IMR-90 (cell line): ENCODE measurements at regions not wholly inside any gene's neighbourhood (a gene's known extent, or its start where the extent isn't known, plus 50 kb on each side); places are given as distances from the start of the nearest gene placed in this dataset.

Experiments used
- ATAC-seq: fragments of 200-7000 bp; cut with Tn5 transposase; 2 replicates; pipeline ENCODE4 v1.9.1; 2020; ENCODE audit warnings: low read depth, mild to moderate bottlenecking, moderate library complexity
- BruUV-seq: library from RNA; stranded (reverse); fragments of 400-500 nt; replicated peaks from 2 replicates; lab custom pipeline; 2021; lab: Mats Ljungman, UMichigan
- CTCF ChIA-PET: fragments of 300-600 bp; formaldehyde crosslinking; extraction: SDS; loops from one replicate; lab custom pipeline; 2021; ENCODE audit warnings: antibody characterized with exemption; lab: Yijun Ruan, JAX
- POLR2A ChIA-PET: fragments of 300-600 bp; sonication (Branson Sonifier 250); formaldehyde crosslinking; loops from one replicate; lab custom pipeline; 2022; ENCODE audit warnings: antibody characterized with exemption; ENCODE audit not compliant: unreplicated experiment; lab: Charles Lee
- DNase-seq: peaks from one replicate; pipeline ENCODE4 v3.0.0; 2013
- H2AFZ ChIP-seq: replicated peaks from 2 replicates; pipeline ENCODE3; 2013; ENCODE audit warnings: low read length, mild to moderate bottlenecking; ENCODE audit not compliant: poor library complexity
- H2AK5ac ChIP-seq: 2 replicates; pipeline ENCODE4 v1.6.1; 2013; ENCODE audit warnings: low read depth, low read length, inconsistent platforms
- H2AK9ac ChIP-seq: replicated peaks from 2 replicates; pipeline ENCODE3; 2013; ENCODE audit warnings: mild to moderate bottlenecking, low read depth, low read length, moderate library complexity; ENCODE audit not compliant: poor library complexity
- H2BK120ac ChIP-seq: 2 replicates; pipeline ENCODE4 v1.6.1; 2013; ENCODE audit warnings: low read depth, low read length, inconsistent platforms
- H2BK15ac ChIP-seq: 3 replicates; pipeline ENCODE4 v1.6.1; 2013; ENCODE audit warnings: low read depth, low read length, inconsistent platforms
- H2BK20ac ChIP-seq: 2 replicates; pipeline ENCODE4 v1.6.1; 2013; ENCODE audit warnings: low read depth, mild to moderate bottlenecking, inconsistent platforms, low read length, moderate library complexity
- H2BK5ac ChIP-seq: 2 replicates; pipeline ENCODE4 v1.6.1; 2013; ENCODE audit warnings: mild to moderate bottlenecking, low read depth, low read length, inconsistent platforms; ENCODE audit not compliant: poor library complexity, severe bottlenecking
- H3K14ac ChIP-seq: replicated peaks from 2 replicates; pipeline ENCODE4 v1.6.1; 2013; ENCODE audit warnings: low read depth, low read length, inconsistent platforms
- H3K18ac ChIP-seq: 2 replicates; pipeline ENCODE4 v1.6.1; 2013; ENCODE audit warnings: low read depth, low read length, control low read depth
- H3K23ac ChIP-seq: 2 replicates; pipeline ENCODE4 v1.6.1; 2013; ENCODE audit warnings: low read depth, low read length, inconsistent platforms
- H3K27ac ChIP-seq: 2 replicates; pipeline ENCODE4 v1.5.1; 2013; ENCODE audit warnings: mild to moderate bottlenecking, control low read depth, low read length; ENCODE audit not compliant: insufficient read depth
- H3K27me3 ChIP-seq: 2 replicates; pipeline ENCODE4 v1.6.1; 2013; ENCODE audit warnings: low read length; ENCODE audit not compliant: control insufficient read depth, insufficient read depth
- H3K36me3 ChIP-seq: 2 replicates; pipeline ENCODE4 v1.6.1; 2013; ENCODE audit warnings: low read length, mixed read lengths; ENCODE audit not compliant: control insufficient read depth, insufficient read depth
- H3K4ac ChIP-seq: 2 replicates; pipeline ENCODE4 v1.6.1; 2013; ENCODE audit warnings: low read depth, low read length, inconsistent platforms
- H3K4me1 ChIP-seq: 2 replicates; pipeline ENCODE4 v1.6.1; 2013; ENCODE audit warnings: low read length, mixed read lengths; ENCODE audit not compliant: control insufficient read depth, insufficient read depth
- H3K4me2 ChIP-seq: 2 replicates; pipeline ENCODE4 v1.6.1; 2013; ENCODE audit warnings: low read depth, mild to moderate bottlenecking, control low read depth, low read length, moderate library complexity
- H3K4me3 ChIP-seq: 2 replicates; pipeline ENCODE4 v1.5.1; 2013; ENCODE audit warnings: low read depth, mild to moderate bottlenecking, control low read depth, low read length, moderate library complexity; ENCODE audit not compliant: insufficient read depth
- H3K56ac ChIP-seq: 2 replicates; pipeline ENCODE4 v1.6.1; 2013; ENCODE audit warnings: low read length, inconsistent platforms; ENCODE audit not compliant: insufficient read depth; ENCODE audit errors: extremely low read depth
- H3K79me1 ChIP-seq, 2 experiments: 2 replicates each; pipeline ENCODE4 v1.6.1; 2013; ENCODE audit warnings: low read length in 2 of 2, inconsistent platforms in 1 of 2, low read depth in 1 of 2
- H3K9ac ChIP-seq: 2 replicates; pipeline ENCODE4 v1.6.1; 2013; ENCODE audit warnings: low read depth, low read length, control low read depth
- H3K9me1 ChIP-seq: 2 replicates; pipeline ENCODE4 v1.6.1; 2013; ENCODE audit warnings: low read length, inconsistent platforms; ENCODE audit not compliant: insufficient read depth
- H3K9me3 ChIP-seq: 2 replicates; pipeline ENCODE4 v1.6.1; 2013; ENCODE audit warnings: low read length; ENCODE audit not compliant: control insufficient read depth, insufficient read depth
- H4K20me1 ChIP-seq: 2 replicates; pipeline ENCODE4 v1.6.1; 2013; ENCODE audit warnings: low read length, inconsistent platforms; ENCODE audit not compliant: insufficient read depth
- H4K5ac ChIP-seq: 2 replicates; pipeline ENCODE4 v1.6.1; 2013; ENCODE audit warnings: mild to moderate bottlenecking, low read depth, low read length, control low read depth
- H4K8ac ChIP-seq, 2 experiments: 2 replicates each; pipeline ENCODE4 v1.6.1; 2013; ENCODE audit warnings: low read depth in 2 of 2, low read length in 2 of 2, control low read depth in 1 of 2, inconsistent platforms in 1 of 2
- H4K91ac ChIP-seq: 2 replicates; pipeline ENCODE4 v1.6.1; 2013; ENCODE audit warnings: low read depth, low read length, inconsistent platforms; ENCODE audit not compliant: insufficient read depth
- BHLHE40 ChIP-seq: fragments of 150-350 bp; IDR thresholded peaks from 2 replicates; pipeline ENCODE4 v1.6.1; 2016; ENCODE audit warnings: mild to moderate bottlenecking, low read depth, low read length
- CEBPB ChIP-seq: IDR thresholded peaks from 2 replicates; pipeline ENCODE4 v1.6.1; 2012; ENCODE audit warnings: low read depth, low read length, improper control_type of control experiment
- CHD1 ChIP-seq: IDR thresholded peaks from 2 replicates; pipeline ENCODE4 v1.6.1; 2012; ENCODE audit warnings: low read depth, low read length, improper control_type of control experiment
- FOS ChIP-seq: fragments of 150-350 bp; IDR thresholded peaks from 2 replicates; pipeline ENCODE4 v1.6.1; 2016; ENCODE audit warnings: low read depth, low read length
- MAFK ChIP-seq: IDR thresholded peaks from 2 replicates; pipeline ENCODE4 v1.6.1; 2012; ENCODE audit warnings: low read depth, low read length, improper control_type of control experiment
- MAZ ChIP-seq: IDR thresholded peaks from 2 replicates; pipeline ENCODE4 v1.6.1; 2012; ENCODE audit warnings: low read depth, mild to moderate bottlenecking, low read length, improper control_type of control experiment, moderate library complexity, borderline replicate concordance
- MXI1 ChIP-seq: IDR thresholded peaks from 2 replicates; pipeline ENCODE4 v1.6.1; 2012; ENCODE audit warnings: low read depth, mild to moderate bottlenecking, low read length, moderate library complexity, borderline replicate concordance
- NFE2L2 ChIP-seq: fragments of 150-350 bp; IDR thresholded peaks from 2 replicates; pipeline ENCODE4 v1.6.1; 2016; ENCODE audit warnings: low read depth, mild to moderate bottlenecking, low read length
- POLR2A ChIP-seq: IDR thresholded peaks from 2 replicates; pipeline ENCODE4 v1.6.1; 2012; ENCODE audit warnings: mild to moderate bottlenecking, low read depth, low read length
- RAD21 ChIP-seq: IDR thresholded peaks from 2 replicates; pipeline ENCODE4 v1.6.1; 2012; ENCODE audit warnings: low read length, improper control_type of control experiment
- RCOR1 ChIP-seq: IDR thresholded peaks from 2 replicates; pipeline ENCODE4 v1.6.1; 2012; ENCODE audit warnings: mild to moderate bottlenecking, low read length, improper control_type of control experiment; ENCODE audit not compliant: insufficient replicate concordance
- RFX5 ChIP-seq: IDR thresholded peaks from 2 replicates; pipeline ENCODE4 v1.8.0; 2012; ENCODE audit warnings: low read depth, mild to moderate bottlenecking, low read length, moderate library complexity
- SMC3 ChIP-seq: fragments of 150-350 bp; IDR thresholded peaks from 2 replicates; pipeline ENCODE4 v1.6.1; 2016; ENCODE audit warnings: low read depth, mild to moderate bottlenecking, antibody characterized with exemption, low read length, moderate library complexity
- WGBS, 2 experiments: methylation state at CpG; one replicate each; pipeline versions ENCODE4 v1.1.5 to v1.1.7; 2013; ENCODE audit warnings: missing lambda C conversion rate in 2 of 2; ENCODE audit not compliant: insufficient read length in 1 of 2; ENCODE audit errors: extremely low coverage in 2 of 2; 5-methylcytosine and 5-hydroxymethylcytosine counted together
- dilution Hi-C: fragments of 300-500 bp; cut with HindIII; formaldehyde crosslinking; loops from one replicate; pipeline ENCODE4 v1.14.3; 2018; ENCODE audit warnings: low sequenced_read_pairs; ENCODE audit not compliant: unreplicated experiment
- in situ Hi-C: fragments of 300-500 bp; cut with MboI; formaldehyde crosslinking; loops from 3 replicates; pipeline ENCODE4 v1.14.3; 2019; ENCODE audit warnings: low sequenced_read_pairs, inconsistent platforms, mixed read lengths
- intact Hi-C: fragments of 100-400 bp; cut with micrococcal nuclease; formaldehyde crosslinking; loops from 2 replicates; pipeline ENCODE4 v1.10.0; 2022
- TF ChIP-seq, protein P1 (sequence below): fragments of 150-350 bp; IDR thresholded peaks from 2 replicates; pipeline ENCODE4 v1.6.1; 2017; ENCODE audit warnings: mild to moderate bottlenecking, antibody characterized with exemption, low read length, low read depth
- TF ChIP-seq, protein P2 (sequence below): conservative IDR thresholded peaks from 2 replicates; pipeline ENCODE4 v1.5.1; 2012; ENCODE audit warnings: mild to moderate bottlenecking, low read depth, low read length, improper control_type of control experiment
- TF ChIP-seq, protein P3 (sequence below): fragments of 150-350 bp; IDR thresholded peaks from 2 replicates; pipeline ENCODE4 v1.6.1; 2016; ENCODE audit warnings: low read depth, mild to moderate bottlenecking, low read length, moderate library complexity, borderline replicate concordance

DNA sequence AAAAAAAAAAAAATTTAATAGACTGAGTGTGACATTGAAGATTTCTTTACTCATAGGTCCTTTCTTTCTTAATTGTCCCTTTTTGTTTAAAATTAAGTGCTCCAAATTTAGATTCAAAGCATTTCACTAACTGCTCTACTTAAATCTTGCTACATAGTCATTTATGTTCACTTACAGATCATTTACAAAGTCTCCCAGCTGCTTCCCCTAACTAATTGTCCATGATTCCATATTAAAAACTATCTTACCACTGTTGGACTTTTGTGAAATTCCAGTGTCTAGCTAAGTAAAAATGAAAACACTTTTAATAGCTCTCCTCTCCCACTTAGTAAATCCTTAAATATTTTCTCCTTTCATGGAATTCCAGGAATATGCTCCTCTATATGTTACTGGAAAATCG, 850.5 kb downstream of the NR2F1-AS1 start:
- dilution Hi-C loops = no loop called here
- Histone ChIP-seq H2BK15ac (no peak overlapping the region), H3K9me3 (no peaks in the 10 kb centered on the region), H3K4me1 (no peaks in the 10 kb centered on the region), H3K27me3 (no peaks in the 10 kb centered on the region), H3K36me3 (no peaks in the 10 kb centered on the region), H3K14ac (no peak overlapping the region), H4K91ac (no peak overlapping the region), H3K27ac (no peak overlapping the region), H2BK5ac (no peak overlapping the region), H3K9me1 (no peaks in the 10 kb centered on the region), H3K4me3 (no peak overlapping the region), H3K9ac (no peak overlapping the region), H3K79me1 (no peaks in the 10 kb centered on the region), H3K56ac (no peak overlapping the region), H2AK9ac (no peak overlapping the region), H2AFZ (no peak overlapping the region), H3K23ac (no peak overlapping the region), H3K4ac (no peak overlapping the region), H2BK120ac (no peak overlapping the region), H2BK20ac (no peak overlapping the region), H3K18ac (no peak overlapping the region), H4K8ac (no peak overlapping the region), H4K20me1 (no peaks in the 10 kb centered on the region), H3K4me2 (no peak overlapping the region), H4K5ac (no peak overlapping the region), H2AK5ac (no peak overlapping the region)
- TF ChIP-seq, protein P1, sequence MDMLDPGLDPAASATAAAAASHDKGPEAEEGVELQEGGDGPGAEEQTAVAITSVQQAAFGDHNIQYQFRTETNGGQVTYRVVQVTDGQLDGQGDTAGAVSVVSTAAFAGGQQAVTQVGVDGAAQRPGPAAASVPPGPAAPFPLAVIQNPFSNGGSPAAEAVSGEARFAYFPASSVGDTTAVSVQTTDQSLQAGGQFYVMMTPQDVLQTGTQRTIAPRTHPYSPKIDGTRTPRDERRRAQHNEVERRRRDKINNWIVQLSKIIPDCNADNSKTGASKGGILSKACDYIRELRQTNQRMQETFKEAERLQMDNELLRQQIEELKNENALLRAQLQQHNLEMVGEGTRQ = no peak
- TF ChIP-seq BHLHE40 (no peak), NFE2L2 (no peak), SMC3 (no peak), RCOR1 (no peak), MAZ (no peak), MAFK (no peak), RFX5 (no peak), POLR2A (no peak), CEBPB (no peak), CHD1 (no peak), FOS (no peak), MXI1 (no peak), RAD21 (no peak)
- TF ChIP-seq, protein P2, sequence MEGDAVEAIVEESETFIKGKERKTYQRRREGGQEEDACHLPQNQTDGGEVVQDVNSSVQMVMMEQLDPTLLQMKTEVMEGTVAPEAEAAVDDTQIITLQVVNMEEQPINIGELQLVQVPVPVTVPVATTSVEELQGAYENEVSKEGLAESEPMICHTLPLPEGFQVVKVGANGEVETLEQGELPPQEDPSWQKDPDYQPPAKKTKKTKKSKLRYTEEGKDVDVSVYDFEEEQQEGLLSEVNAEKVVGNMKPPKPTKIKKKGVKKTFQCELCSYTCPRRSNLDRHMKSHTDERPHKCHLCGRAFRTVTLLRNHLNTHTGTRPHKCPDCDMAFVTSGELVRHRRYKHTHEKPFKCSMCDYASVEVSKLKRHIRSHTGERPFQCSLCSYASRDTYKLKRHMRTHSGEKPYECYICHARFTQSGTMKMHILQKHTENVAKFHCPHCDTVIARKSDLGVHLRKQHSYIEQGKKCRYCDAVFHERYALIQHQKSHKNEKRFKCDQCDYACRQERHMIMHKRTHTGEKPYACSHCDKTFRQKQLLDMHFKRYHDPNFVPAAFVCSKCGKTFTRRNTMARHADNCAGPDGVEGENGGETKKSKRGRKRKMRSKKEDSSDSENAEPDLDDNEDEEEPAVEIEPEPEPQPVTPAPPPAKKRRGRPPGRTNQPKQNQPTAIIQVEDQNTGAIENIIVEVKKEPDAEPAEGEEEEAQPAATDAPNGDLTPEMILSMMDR = no peak
- TF ChIP-seq, protein P3, sequence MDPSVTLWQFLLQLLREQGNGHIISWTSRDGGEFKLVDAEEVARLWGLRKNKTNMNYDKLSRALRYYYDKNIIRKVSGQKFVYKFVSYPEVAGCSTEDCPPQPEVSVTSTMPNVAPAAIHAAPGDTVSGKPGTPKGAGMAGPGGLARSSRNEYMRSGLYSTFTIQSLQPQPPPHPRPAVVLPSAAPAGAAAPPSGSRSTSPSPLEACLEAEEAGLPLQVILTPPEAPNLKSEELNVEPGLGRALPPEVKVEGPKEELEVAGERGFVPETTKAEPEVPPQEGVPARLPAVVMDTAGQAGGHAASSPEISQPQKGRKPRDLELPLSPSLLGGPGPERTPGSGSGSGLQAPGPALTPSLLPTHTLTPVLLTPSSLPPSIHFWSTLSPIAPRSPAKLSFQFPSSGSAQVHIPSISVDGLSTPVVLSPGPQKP = no peak
- no peak for ATAC-seq
- intact Hi-C loops = no loop called here
- BruUV-seq = no TSS peak
- in situ Hi-C loops = no loop called here
- WGBS, 2 experiments = no CpG with 5 or more reads among the region's 1 CpG
- POLR2A ChIA-PET = no interaction called here
- DNase-seq = no peak
- CTCF ChIA-PET = no interaction called here
